Activated naive CD4-positive, alpha-beta T cell treated with anti-CD3 and anti-CD28 coated beads for 36 hours (primary cell): ENCODE measurements at regions not wholly inside any gene's neighbourhood (a gene's known extent, or its start where the extent isn't known, plus 50 kb on each side); places are given as distances from the start of the nearest gene placed in this dataset.

ENCODE experiments used
- CTCF ChIA-PET: fragments of 350-600 bp; sonication (Branson Sonifier 250); formaldehyde crosslinking; loops from one replicate; lab custom pipeline; 2021; ENCODE audit warnings: antibody characterized with exemption; lab: Charles Lee
- DNase-seq: peaks from one replicate; pipeline ENCODE4 v3.0.0-alpha.2; 2020
- H3K27ac Mint-ChIP-seq: one replicate; pipeline ENCODE4 v1.8.0; 2021; ENCODE audit warnings: mild to moderate bottlenecking, mixed read lengths
- H3K27me3 Mint-ChIP-seq: one replicate; pipeline ENCODE4 v1.8.0; 2021; ENCODE audit warnings: low read depth, mixed read lengths
- H3K36me3 Mint-ChIP-seq: one replicate; pipeline ENCODE4 v1.8.0; 2021; ENCODE audit warnings: low read depth, mixed read lengths
- H3K4me1 Mint-ChIP-seq: one replicate; pipeline ENCODE4 v1.8.0; 2021; ENCODE audit warnings: low read depth, mixed read lengths
- H3K4me3 Mint-ChIP-seq: one replicate; pipeline ENCODE4 v1.8.0; 2021; ENCODE audit warnings: mild to moderate bottlenecking, moderate library complexity, mixed read lengths
- H3K9me3 Mint-ChIP-seq: one replicate; pipeline ENCODE4 v1.8.0; 2021; ENCODE audit warnings: mixed read lengths
- intact Hi-C: fragments of 100-400 bp; cut with micrococcal nuclease; formaldehyde crosslinking; loops from one replicate; pipeline ENCODE4 v1.15.1; 2023

- Mint-ChIP-seq H3K4me3 (no peak overlapping the region), H3K36me3 (no peaks in the 10 kb centered on the region), H3K27ac (no peak overlapping the region), H3K27me3 (peaks cover 25% of the 10 kb centered on the region), H3K9me3 (no peaks in the 10 kb centered on the region), H3K4me1 (no peaks in the 10 kb centered on the region)
- intact Hi-C loops, result loop anchor here (10.0 kb wide), 1 partner anchor 407 kb away; no protein-coding TSS in a partner anchor
- no peak for DNase-seq
- CTCF ChIA-PET, result interaction anchor here (0.6 to 1.1 kb wide), 2 partner anchors 11 to 18 kb away, joined by 3 to 4 read pairs; no protein-coding TSS in a partner anchor
Measured at GRCh38 chr5:171627936-171628632, 157.5 kb upstream of the SMIM23 start.

- intact Hi-C loops, result loop anchor here (10.0 kb wide), 1 partner anchor 406 kb away; no protein-coding TSS in a partner anchor
- peaks cover 25% of the 10 kb centered on the region for H3K27me3 Mint-ChIP-seq
- no peaks in the 10 kb centered on the region for H3K9me3 Mint-ChIP-seq
- no peaks in the 10 kb centered on the region for H3K4me1 Mint-ChIP-seq
- no peak for DNase-seq
- no peak overlapping the region for H3K27ac Mint-ChIP-seq
- H3K36me3 Mint-ChIP-seq, result no peaks in the 10 kb centered on the region
- H3K4me3 Mint-ChIP-seq, result no peak overlapping the region
- CTCF ChIA-PET, result interaction anchor here (0.6 to 1.1 kb wide), 2 partner anchors 10 to 19 kb away, joined by 3 to 4 read pairs; no protein-coding TSS in a partner anchor
Measured at GRCh38 chr5:171628633-171628974, 157.0 kb upstream of the SMIM23 start.

GRCh38 chr5:171629221-171629620 lies 156.4 kb upstream of the SMIM23 start:
- no peaks in the 10 kb centered on the region for H3K9me3 Mint-ChIP-seq
- H3K36me3 Mint-ChIP-seq, result no peaks in the 10 kb centered on the region
- no peak overlapping the region for H3K27ac Mint-ChIP-seq
- no peak overlapping the region for H3K4me3 Mint-ChIP-seq
- peaks cover 26% of the 10 kb centered on the region for H3K27me3 Mint-ChIP-seq
- intact Hi-C loops, result loop anchor here (1.0 to 10.0 kb wide), 2 partner anchors 278 to 406 kb away; no protein-coding TSS in a partner anchor
- DNase-seq, result no peak
- H3K4me1 Mint-ChIP-seq, result no peaks in the 10 kb centered on the region
- CTCF ChIA-PET, result interaction anchor here (0.7 to 1.7 kb wide), 3 partner anchors 10 to 278 kb away, joined by 3 to 4 read pairs (median 3); no protein-coding TSS in a partner anchor

- Mint-ChIP-seq H3K4me3 (no peak overlapping the region), H3K27me3 (peaks cover 30% of the 10 kb centered on the region), H3K36me3 (no peaks in the 10 kb centered on the region), H3K27ac (no peak overlapping the region), H3K4me1 (no peaks in the 10 kb centered on the region), H3K9me3 (no peaks in the 10 kb centered on the region)
- intact Hi-C loops, result loop anchor here (1.0 to 10.0 kb wide), 2 partner anchors 278 to 405 kb away; no protein-coding TSS in a partner anchor
- CTCF ChIA-PET, result interaction anchor here (0.7 to 1.7 kb wide), 3 partner anchors 17 to 277 kb away, joined by 3 to 4 read pairs (median 3); no protein-coding TSS in a partner anchor
- peak; percentile 35 for DNase-seq
Measured at GRCh38 chr5:171629628-171630349, 155.8 kb upstream of the SMIM23 start.

GRCh38 chr5:171630350-171631065 lies 155.1 kb upstream of the SMIM23 start:
- DNase-seq, result no peak
- CTCF ChIA-PET, result interaction anchor here (0.7 to 1.7 kb wide), 5 partner anchors 220 to 281 kb away, joined by 3 to 4 read pairs (median 3); no protein-coding TSS in a partner anchor
- H3K27me3 Mint-ChIP-seq, result peaks cover 30% of the 10 kb centered on the region
- no peaks in the 10 kb centered on the region for H3K9me3 Mint-ChIP-seq
- H3K4me1 Mint-ChIP-seq, result no peaks in the 10 kb centered on the region
- no peak overlapping the region for H3K27ac Mint-ChIP-seq
- intact Hi-C loops, result no loop called here
- no peaks in the 10 kb centered on the region for H3K36me3 Mint-ChIP-seq
- H3K4me3 Mint-ChIP-seq, result no peak overlapping the region

GRCh38 chr5:171632616-171633015 lies 153.0 kb upstream of the SMIM23 start:
- Mint-ChIP-seq H3K27me3 (peaks cover 28% of the 10 kb centered on the region), H3K27ac (no peak overlapping the region), H3K36me3 (no peaks in the 10 kb centered on the region), H3K4me1 (no peaks in the 10 kb centered on the region), H3K9me3 (no peaks in the 10 kb centered on the region), H3K4me3 (no peak overlapping the region)
- no peak for DNase-seq
- intact Hi-C loops, result no loop called here
- CTCF ChIA-PET, result interaction anchor here (0.6 kb wide), 1 partner anchor 359 kb away, joined by 3 read pairs; no protein-coding TSS in a partner anchor

GRCh38 chr5:171633776-171634470 lies 151.7 kb upstream of the SMIM23 start:
- DNase-seq, result no peak
- intact Hi-C loops, result no loop called here
- no peaks in the 10 kb centered on the region for H3K36me3 Mint-ChIP-seq
- CTCF ChIA-PET, result interaction anchor here (0.7 kb wide), 1 partner anchor 278 kb away, joined by 3 read pairs; no protein-coding TSS in a partner anchor
- no peak overlapping the region for H3K27ac Mint-ChIP-seq
- no peaks in the 10 kb centered on the region for H3K9me3 Mint-ChIP-seq
- no peaks in the 10 kb centered on the region for H3K4me1 Mint-ChIP-seq
- peaks cover 19% of the 10 kb centered on the region for H3K27me3 Mint-ChIP-seq
- no peak overlapping the region for H3K4me3 Mint-ChIP-seq

GRCh38 chr5:171634511-171634910 lies 151.1 kb upstream of the SMIM23 start:
- H3K27ac Mint-ChIP-seq, result no peak overlapping the region
- no peaks in the 10 kb centered on the region for H3K36me3 Mint-ChIP-seq
- CTCF ChIA-PET, result no interaction called here
- peaks cover 15% of the 10 kb centered on the region for H3K27me3 Mint-ChIP-seq
- H3K4me1 Mint-ChIP-seq, result no peaks in the 10 kb centered on the region
- no peak overlapping the region for H3K4me3 Mint-ChIP-seq
- no peaks in the 10 kb centered on the region for H3K9me3 Mint-ChIP-seq
- intact Hi-C loops, result no loop called here
- DNase-seq, result no peak

- Mint-ChIP-seq H3K27me3 (peaks cover 14% of the 10 kb centered on the region), H3K27ac (no peak overlapping the region), H3K4me1 (no peaks in the 10 kb centered on the region), H3K4me3 (no peak overlapping the region), H3K9me3 (no peaks in the 10 kb centered on the region), H3K36me3 (no peaks in the 10 kb centered on the region)
- DNase-seq, result no peak
- CTCF ChIA-PET, result no interaction called here
- intact Hi-C loops, result no loop called here
Measured at GRCh38 chr5:171635028-171635427, 150.6 kb upstream of the SMIM23 start.

- CTCF ChIA-PET, result no interaction called here
- no peak overlapping the region for H3K27ac Mint-ChIP-seq
Measured at GRCh38 chr5:171635561-171636245, 149.9 kb upstream of the SMIM23 start.

GRCh38 chr5:171637811-171638210 lies 147.8 kb upstream of the SMIM23 start:
- no peaks in the 10 kb centered on the region for H3K4me1 Mint-ChIP-seq
- H3K27ac Mint-ChIP-seq, result no peak overlapping the region
- CTCF ChIA-PET, result no interaction called here
- intact Hi-C loops, result no loop called here
- H3K36me3 Mint-ChIP-seq, result no peaks in the 10 kb centered on the region
- DNase-seq, result no peak
- no peak overlapping the region for H3K4me3 Mint-ChIP-seq
- H3K27me3 Mint-ChIP-seq, result peaks cover 5% of the 10 kb centered on the region
- H3K9me3 Mint-ChIP-seq, result no peaks in the 10 kb centered on the region

More at GRCh38 chr5:171635561-171636245, 149.9 kb upstream of the SMIM23 start:
- no peaks in the 10 kb centered on the region for H3K4me1 Mint-ChIP-seq
- H3K27me3 Mint-ChIP-seq, result peaks cover 13% of the 10 kb centered on the region
- H3K4me3 Mint-ChIP-seq, result no peak overlapping the region
- H3K9me3 Mint-ChIP-seq, result no peaks in the 10 kb centered on the region
- intact Hi-C loops, result no loop called here
- DNase-seq, result no peak
- no peaks in the 10 kb centered on the region for H3K36me3 Mint-ChIP-seq
